ENCODE measurements at regions not wholly inside any gene's neighbourhood (a gene's known extent, or its start where the extent isn't known, plus 50 kb on each side); places are given as distances from the start of the nearest gene placed in this dataset.

DNA sequence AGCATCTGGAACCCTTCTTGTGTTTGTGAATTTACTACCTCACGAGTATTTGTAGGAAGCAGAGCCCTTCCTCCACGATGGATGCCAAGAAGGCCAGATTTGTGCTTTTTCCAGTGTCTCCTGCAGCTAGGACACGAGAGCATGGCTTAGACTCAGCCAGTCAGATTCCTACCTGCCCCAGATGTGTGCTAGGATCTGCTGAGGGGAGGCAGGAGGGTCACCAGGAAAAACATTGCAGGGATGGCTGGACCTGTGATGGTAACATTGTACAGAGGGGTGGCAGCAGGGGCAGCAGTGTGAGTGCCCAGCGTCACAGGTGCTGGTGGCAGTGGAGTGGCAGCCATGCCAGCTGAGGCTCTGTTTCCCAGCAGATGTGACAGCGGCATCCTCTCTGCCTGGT is 285.3 kb downstream of the FAM43A start:
- DNase-seq (ENCODE audit: low read depth in 2 of 2) = no peak

DNA sequence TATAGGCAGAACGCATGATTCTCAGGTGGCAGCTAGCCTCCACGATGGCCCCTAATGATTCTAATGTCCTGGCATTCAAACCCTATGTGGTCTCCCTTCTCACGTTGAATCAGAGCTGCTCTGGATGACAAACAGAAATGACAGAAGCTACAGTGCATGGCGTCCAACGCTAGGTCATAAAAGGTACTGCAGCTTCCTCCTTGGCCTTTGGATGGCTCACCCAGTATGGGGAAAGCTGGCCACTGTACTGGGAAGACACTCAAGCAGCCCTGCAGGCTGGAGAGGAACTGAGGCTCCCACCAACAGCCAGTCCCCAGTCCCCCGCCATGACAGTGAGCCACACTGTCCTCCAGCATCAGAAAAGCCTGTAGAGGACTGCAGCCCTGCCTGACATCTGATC is 286.3 kb downstream of the FAM43A start:
- no peak for DNase-seq (ENCODE audit: low read depth in 2 of 2)

DNA sequence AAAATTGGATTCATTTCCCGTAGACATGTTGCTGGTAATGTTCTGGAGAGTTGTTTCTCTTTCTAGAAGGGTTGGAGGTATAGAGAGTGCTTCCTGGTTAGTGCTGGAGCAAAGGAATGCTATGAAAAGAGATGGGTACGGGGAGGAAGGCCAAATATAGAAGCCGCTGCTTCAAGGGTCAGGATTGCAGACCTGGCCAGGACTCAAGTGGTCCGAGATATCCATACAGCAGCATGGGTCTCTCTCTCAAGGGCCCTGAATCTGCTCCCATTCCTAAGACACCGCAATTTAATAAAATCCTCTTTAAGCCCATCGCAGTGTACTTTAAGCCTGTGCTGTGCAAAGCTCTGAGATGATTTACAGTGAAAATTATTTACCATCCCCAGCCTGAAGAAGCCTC is 287.0 kb downstream of the FAM43A start:
- no peak for DNase-seq (ENCODE audit: low read depth in 2 of 2)

DNA sequence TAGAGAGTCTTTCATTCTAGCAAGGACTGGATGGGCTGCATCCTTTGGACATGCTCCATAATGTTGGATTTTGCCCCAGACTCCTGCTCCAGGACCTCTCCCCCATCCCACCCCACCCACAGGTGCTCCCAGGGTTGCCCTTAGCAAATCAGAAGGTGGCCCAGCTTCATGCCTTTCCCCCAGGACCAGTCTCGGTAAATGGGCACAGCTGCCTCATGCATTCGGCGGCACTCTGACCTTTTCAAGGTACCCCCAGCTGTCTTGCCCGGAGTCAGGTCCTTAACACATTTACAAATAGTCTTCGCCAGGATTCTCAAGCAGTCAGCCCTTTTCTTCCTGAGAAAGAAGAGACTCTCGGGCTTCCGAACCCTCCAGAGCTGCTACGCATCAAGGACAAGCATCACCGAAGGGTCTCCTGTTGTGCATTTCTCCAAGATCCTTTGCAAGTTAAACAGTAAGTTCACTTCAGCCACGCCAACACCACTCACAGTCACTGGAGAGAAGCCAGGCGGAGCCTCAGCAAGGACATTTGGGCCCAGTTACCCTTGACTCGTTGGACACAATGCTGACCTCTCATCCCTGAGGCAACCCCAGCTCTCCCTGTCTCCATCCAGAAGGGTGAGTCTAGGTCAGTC is 287.8 kb downstream of the FAM43A start:
- DNase-seq (ENCODE audit: low read depth in 2 of 2) = no peak

DNA sequence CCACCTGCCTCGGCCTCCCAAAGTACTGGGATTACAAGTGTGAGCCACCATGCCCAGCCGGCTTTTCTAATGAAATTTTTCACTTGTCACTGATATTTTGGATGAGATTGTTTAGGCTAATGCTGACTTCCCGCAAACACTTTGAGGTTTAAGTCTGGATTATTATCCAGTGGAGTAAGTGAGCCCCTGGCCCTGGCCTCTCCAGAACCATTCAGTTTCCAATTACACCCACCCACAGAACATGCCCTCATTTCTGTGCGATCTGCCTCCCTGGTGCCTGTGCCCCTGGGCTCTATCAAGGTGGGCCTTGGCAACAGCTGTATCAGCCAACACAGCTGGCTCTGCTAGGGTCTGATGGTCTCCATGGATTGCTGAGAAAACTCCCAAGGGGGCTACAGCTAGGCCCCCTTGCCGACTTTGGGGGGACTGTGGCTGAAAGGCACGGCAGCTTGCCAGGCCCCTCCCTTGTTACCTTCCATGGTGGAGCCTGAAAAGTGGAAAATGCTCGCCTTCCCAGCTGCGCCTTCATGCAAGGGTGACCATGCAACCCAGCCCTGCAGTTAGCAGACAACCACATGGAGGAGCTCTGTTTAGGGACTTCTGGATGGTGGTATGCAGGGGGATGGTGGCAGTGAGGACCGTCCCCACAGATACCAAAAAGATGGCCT is 288.9 kb downstream of the FAM43A start:
- no peak for DNase-seq (ENCODE audit: low read depth in 2 of 2)

DNA sequence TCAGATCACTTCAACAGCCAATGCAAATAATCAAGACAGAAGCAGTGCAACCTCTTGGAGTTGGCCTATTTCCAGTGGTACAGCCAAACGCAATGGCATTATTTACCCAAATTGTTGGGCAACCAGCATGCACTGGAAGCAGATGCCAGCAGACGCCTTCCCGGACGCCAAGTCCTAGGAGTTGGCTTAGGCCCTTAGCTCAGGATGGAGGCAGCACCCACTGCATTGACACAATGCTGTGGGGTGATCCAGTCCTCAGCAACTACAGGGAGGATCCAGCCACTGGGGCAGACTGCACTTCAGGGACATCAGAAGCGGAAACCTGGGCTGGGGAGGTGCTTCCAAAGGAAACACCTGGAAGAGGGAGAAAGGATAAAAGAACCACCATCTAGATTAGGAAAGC is 290.4 kb downstream of the FAM43A start:
- DNase-seq (ENCODE audit: low read depth in 2 of 2) = no peak

DNA sequence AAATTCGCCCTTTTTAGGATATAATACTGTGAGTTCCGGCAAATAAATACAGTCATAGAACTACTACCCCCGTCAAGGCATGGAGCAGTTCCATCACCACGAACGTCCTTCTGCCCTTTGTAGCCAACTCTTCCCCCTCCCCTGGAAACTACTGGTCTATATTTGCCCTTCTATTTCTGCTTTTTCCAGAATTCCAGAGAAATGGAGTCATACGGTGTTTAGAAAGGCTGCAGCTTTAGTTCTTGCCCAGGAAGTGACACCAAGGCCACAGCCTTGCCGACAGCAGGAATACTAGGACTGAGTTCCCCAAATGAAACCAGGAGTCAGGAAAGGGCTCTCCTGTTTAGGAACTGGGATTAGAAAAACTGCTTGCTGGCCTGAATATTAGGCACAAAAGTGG is 291.2 kb downstream of the FAM43A start:
- no peak for DNase-seq (ENCODE audit: low read depth in 2 of 2)

DNA sequence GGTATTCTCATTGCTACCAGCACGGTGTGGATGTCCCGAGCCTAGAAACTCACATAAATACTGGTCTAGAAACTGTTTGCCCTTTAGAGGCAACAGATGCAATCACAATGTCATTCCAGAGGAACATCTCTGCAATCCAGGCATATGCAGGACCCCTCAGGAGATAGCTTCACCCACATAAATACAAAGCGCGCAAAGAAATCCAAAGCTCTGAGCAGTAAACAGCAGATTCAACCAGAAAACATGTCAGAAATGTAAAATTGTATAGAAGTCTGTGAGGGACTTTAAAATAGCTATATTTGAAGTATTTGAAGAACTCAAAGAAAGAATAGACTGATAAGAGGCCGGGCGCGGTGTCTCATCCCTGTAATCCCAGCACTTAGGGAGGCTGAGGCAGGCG is 291.7 kb downstream of the FAM43A start:
- no peak for DNase-seq (ENCODE audit: low read depth in 2 of 2)

DNA sequence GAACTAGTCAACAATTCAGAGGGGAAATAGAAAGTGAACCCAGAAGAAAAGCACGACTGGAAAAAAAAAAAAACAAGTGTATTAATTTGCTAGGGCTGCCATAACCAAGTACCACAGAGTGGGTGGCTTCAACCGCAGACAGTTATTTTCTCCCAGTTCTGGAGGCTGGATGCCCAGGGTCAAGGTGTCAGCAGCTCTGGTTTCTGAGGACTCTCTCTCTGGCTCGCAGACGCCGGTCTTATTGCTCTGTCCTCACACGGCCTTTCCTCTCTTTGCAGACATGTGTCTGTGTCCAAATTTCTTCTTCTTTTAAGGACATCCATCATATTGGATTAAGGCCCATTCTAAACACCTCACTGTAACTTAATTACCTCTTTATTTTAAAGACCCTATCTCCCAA is 291.8 kb downstream of the XXYLT1 start:
- DNase-seq (ENCODE audit: low read depth in 2 of 2) = no peak

DNA sequence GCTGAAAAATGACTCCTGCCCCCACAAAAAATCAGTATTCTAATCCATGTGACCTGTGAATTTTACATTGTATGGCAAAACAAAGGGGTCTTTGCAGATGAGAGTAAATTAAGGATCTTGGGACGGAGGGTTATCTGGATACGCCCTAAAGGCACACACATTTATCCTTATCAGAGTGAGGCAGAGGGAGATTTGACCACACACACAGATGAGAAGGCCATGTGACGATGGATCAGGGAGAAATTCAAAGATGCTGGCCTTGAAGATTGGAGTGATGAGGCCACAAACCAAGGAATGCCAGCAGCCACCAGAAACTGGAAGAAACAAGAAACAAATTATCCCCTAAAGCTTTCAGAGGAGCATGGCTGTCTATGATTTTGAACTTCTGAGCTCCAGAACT is 288.5 kb downstream of the XXYLT1 start:
- no peak for DNase-seq (ENCODE audit: low read depth in 2 of 2)

DNA sequence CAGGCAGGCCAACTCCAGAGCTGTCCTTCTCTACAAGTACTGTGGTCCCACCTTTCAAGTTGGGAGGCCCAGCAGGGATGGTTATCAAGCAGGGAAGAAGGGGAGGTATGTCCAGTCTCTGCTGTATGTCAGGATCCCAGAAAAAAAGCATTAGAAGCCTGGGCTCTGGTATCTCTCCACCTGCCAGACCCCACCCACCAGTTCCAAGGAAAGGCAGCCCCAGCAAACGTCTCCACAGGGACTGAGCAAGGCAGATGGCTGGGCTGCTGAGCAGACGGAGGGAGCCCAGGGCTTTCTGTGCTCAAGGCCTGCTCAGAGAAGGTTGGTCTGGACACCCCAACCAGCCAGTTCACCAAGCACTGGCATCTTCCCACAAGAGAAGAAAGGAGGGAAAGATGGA is 287.8 kb downstream of the XXYLT1 start:
- DNase-seq (ENCODE audit: low read depth in 2 of 2) = no peak

DNA sequence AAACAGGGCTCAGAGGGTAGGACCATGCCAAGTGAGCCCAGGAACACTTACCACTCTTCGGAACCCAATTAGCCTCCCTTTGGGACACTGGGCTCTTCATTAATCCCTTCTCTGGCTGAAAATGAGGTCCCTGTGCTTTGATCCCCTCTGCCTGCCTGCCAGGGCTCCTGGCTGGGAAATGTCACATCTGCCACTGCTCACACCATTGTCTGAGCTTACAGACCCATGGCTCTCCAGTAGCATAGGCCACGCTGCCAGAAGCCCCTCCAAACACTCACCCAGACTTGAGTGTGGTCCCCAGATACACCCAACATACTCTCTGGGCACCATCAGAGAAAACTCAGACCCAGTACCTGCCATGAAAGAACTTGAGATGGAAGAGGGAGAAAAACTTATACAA is 287.3 kb downstream of the XXYLT1 start:
- DNase-seq (ENCODE audit: low read depth in 2 of 2) = no peak

DNA sequence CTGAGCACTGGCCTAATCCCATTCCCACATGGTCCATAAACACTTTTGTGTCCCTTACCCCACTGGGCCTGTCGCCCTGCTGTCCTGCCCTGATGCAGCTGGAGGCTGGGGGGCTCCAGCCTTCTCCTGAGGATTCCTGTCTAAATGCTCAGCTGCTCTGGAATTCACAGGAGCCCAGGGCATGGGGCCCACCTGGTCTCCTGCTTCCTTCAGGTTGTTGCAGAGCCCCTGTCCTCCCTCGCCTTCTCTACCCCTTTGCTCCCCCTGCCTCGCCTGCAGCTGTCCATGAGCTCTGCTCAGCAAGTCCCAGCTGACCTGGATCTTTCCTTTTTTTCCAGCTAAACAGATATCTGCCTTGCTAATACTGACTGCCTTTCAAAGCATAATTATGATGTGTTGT is 286.9 kb downstream of the XXYLT1 start:
- DNase-seq (ENCODE audit: low read depth in 2 of 2) = no peak

DNA sequence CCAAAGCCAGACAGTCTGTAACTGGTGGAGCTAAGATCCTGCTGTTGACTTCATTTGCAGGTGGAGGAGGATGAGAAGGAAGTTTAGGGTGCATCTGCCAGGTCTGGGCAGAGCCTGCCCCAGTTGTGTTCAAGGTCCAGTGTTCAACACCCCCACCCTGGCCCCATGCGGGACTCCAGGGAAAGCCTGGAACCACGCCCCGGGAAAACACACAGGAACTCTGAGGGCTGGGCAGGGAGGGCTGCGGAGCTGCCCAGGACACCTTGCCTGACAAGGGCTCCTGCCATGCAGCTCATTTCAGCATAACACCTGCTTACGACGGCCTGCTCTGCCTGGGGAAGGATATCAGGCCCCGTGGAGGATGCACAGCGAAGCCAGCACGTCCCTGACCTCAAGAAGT is 286.3 kb downstream of the XXYLT1 start:
- DNase-seq (ENCODE audit: low read depth in 2 of 2) = no peak

DNA sequence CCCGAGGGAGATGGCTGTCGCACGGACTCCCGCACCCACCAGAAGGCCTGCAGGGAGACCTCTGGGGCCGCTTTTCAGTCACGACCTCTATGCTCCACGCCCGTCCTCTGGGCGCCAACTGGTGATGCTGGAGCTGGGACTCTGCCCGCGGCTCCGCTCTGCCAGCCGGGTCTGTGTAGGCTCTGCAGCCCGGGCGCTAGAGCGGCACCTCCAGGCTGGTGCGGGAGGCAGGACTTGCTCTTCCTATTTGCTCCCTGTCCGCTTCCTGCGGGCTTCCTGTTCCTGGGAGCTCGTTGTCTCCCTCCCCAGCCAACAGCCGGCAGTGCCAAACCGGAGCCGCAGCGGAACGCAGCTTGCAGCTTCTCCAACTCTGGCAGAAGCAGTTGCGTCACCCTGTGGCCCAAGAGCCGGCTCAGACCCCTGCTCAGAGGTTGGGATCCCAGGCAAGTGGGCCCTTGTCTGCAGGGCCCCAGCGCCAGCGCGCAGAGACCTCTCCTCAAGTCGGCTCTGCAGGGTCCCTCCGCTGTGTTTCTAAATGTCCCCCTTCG is 285.9 kb downstream of the XXYLT1 start:
- no peak for DNase-seq (ENCODE audit: low read depth in 2 of 2)

DNA sequence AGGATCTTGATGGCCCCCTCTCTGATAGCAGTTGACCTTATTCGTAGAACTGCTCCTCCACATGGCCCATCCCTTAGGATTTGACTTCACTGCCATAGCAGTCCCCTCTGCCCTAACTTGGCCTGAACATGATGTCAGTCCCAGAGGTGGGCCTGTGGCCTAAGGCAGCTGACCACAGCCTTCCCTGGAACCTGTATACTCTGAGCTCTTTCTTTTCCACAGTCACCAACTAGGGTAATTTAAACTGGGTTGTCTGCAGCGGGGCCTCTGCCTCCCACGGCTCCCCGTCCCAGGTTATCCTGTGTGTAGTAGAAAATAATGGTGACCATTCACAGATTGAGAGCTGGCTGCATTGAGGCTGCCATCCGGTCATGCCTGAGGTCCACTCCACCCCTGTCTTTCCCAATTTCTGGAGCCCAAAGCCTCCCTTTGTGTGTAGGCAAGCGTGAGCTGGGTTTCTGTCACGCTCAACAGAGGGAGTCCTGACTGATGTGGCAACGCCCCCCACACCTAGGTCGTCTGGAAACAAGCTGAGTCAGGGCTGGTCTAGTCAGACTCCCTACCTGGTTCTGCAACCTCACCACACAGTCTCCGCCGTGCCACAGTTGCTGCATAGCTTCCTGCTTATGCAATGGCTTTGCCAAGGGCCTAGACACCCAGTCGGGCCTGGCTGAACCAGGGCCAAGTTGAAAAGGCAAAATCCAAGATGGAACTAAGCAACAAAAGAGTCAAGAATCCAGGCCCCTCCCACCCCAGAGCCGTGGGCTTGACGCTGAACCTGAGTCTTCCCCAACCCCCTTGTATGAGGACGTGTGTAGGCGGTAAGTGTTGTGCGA is 284.5 kb downstream of the XXYLT1 start:
- DNase-seq (ENCODE audit: low read depth in 2 of 2) = no peak

DNA sequence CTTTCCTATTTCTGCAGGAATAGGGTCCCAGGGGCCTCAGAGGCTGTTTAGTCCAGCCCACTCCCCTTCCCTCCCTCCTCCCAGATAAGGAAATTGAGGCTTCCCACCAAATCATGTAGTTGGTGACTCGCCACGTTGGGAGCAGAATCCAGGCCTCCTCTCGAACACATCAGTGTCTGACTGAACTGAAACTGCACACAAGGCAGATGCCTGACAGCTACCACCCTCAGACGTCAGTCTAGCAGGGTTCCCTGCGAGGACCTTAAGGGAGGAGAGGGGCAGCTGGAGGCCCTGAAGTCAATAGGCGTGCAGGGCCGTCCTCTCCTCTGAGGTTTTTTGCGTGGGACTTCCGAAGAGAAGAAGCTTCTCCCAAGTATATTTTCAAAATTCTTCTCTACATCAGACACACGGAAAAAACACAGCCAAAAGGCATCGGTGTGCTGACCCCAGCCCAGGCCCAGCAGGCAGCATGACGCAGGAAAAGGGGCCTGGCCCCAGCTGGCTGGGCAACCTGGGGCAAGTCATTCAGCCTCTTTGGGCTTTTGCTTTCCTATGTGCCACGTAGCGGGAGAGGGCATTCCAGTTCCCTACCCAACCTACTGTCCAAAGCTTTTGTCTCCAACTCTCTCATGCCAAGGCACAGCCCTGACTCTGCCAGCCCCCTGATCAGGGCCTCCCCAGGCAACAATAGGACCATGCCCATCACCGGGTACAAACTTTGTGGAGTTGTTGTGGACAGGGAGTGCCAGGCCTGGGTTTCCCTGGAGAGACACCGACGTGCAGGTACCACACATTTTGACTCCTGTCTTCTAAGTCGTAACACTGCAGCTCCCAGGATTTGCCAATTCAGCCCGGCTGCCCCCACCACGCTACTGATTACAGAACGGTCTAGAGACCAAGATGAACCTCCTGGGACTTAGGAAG is 283.1 kb downstream of the XXYLT1 start:
- no peak for DNase-seq (ENCODE audit: low read depth in 2 of 2)

DNA sequence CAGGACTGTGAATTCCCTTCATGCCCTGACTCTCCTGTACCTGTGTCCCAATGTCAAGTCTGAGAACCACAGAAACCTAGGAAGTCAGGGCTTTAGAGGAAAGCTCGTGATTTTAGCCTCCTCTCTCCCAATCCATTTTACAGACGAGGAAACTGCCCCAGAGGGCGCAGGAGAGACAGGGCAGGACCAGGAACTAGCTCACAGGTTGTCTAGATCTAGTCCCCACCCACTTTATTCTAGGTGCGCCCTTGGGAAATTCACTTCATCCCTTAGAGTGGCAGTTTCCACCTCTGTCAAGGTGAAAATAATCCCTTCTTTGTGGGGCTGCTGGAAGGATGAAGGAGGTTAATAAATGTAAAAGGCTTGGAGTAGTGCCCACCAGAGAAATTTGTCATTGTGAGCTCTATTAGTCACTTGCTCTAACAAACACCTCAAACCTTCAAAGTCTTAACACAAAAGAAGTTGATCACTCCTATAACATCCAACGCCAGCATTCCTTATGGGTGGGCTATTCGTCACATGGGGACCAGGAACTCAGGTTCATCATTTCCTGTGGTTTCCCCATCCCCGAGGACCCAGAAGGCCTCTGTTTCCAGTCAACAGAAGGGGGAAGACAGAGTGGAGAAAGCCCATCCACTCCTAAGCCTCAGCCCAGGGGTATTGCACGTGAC is 282.3 kb downstream of the XXYLT1 start:
- no peak for DNase-seq (ENCODE audit: low read depth in 2 of 2)

DNA sequence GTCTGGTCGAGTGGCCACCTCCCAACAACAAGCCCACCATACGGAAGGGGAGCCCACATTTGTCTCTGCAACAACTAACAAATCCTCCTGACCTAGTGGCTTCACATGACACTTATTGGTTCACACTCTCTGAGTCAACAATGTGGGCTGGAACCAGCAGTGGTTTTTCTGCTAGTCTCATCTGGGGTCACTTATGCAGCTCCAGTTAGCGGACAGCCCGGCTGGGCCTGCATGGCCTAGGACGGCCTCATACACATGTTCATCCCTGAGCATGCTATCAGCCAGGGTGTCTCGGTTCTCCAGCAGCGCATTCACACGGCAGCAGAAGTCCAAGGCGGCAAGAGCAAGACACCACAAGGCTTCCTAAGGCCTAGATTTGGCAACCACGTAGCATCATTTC is 281.7 kb downstream of the XXYLT1 start:
- no peak for DNase-seq (ENCODE audit: low read depth in 2 of 2)

DNA sequence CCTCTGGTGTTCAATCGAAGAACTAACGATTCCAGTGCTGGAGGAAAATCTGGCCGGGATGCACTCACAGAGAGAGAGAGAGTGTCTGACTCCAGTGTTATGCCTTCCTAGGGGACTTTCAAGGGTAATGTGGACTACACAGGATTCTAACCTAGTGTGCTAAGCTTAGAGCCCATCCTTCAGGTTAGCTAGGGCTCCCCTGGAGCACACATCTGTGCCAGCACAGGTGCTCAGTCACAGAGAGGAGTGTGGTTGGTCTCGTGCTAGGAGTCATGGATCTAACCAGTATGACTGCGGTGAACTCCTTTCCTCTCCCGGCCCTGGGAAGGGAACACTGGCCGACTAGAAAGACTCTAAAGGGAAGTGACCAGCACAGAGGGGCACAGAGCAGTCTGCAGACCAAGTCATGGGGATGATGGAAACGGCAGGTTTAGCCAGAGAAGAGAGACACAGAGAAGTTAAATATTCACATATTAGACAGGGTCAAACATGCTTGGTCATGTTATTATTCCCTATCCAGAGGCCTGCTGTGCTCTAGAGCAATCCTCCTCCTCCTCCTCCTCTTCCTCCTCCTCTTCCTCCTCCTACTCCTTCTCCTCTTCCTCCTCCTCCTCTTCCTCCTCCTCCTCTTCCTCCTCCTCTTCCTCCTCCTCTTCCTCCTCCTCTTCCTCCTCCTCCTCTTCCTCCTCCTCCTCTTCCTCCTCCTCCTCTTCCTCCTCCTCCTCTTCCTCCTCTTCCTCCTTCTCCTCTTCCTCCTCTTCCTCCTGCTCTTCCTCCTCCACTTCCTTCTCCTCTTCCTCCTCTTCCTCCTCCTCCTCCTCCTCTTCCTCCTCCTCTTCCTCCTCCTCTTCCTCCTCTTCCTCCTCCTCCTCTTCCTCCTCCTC is 280.3 kb downstream of the XXYLT1 start:
- no peak for DNase-seq (ENCODE audit: low read depth in 2 of 2)

Data from stimulated activated CD8-positive, alpha-beta memory T cell treated with anti-CD3 and anti-CD28 coated beads, Interleukin-7, amount 100 ng/mL, for 1 hour (primary cell).